HG03521 (cell line): ENCODE measurements at regions not wholly inside any gene's neighbourhood (a gene's known extent, or its start where the extent isn't known, plus 50 kb on each side); places are given as distances from the start of the nearest gene placed in this dataset.

Experiments used
- ATAC-seq: cut with Tn5 transposase; IDR thresholded peaks from one replicate; pipeline ENCODE4 v1.9.1; 2021; ENCODE audit warnings: mild to moderate bottlenecking, moderate library complexity; ENCODE audit not compliant: unreplicated experiment

DNA sequence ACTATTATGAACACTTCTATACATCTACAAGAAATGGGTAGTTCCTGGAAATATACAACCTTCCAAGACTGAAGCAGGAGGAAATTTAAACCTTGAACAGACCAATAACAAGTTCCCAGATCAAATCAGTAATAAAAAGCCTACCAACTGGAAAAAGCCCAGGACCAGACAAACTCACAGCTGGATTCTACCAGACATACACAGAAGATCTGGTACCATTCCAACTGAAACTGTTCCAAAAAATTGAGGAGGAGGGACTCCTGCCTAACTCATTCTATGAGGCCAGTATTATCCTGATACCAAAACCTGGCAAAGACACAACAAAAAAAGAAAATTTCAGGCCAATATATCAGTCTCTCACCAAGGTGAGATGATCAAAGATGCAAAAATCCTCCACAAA lies 189.4 kb downstream of the RPS29 start:
- no peak for ATAC-seq

DNA sequence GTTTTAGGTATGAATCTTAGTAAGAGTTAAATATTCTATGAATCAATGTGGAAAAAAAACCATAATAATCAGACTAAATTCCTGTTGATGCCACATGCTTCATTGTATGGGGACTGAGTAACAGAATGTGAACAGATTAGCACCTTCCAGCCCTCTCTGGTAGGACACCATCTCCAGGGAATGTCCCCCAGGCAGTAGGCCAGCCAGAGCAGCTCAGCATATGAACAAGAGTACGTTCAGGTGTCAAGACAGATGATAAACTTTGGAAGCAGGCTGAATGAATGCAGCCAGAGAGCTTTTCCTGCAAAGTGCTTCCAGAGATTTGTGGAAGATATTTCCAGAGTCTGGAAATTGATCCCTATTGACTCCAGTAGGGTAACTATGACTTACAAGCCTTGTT lies 204.4 kb downstream of the RPS29 start:
- ATAC-seq = no peak

DNA sequence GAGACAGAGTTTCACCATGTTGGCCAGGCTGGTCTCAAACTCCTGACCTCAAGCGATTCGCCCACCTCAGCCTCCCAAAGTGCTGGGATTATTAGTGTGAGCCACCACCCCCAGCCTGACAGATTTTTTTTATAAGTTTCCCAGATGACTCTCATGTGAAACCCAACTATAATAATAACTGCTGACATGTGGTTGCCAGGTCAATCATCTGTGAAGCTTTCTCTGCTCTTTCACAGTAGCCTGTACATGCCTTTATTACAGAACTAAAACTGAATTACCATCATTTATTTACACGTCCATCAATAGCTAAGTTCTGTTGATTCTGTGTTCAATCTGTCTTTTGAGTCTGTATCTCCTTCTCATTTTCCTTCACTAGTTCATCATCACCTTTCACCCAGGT lies 218.5 kb downstream of the RPS29 start:
- ATAC-seq = peak; percentile 46

DNA sequence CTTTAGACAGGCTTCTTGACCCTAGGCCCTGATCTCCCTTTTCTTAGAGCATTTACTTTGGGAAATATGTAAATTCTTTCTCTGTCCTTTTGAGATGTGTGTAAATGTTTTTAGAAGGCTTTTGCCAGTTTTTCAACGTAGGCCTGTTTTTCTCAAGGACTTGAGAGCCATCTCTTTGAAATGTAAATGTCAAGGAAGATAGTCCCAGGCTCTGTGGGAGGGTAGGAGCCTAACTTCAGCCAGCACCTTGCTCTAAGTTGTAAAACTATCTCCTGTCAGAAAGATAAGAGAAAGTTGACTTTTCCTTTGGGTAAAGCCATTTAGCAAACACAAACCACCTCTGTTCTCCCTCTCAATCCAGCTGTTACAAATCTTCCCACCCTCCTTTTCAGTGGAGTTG lies 219.8 kb downstream of the RPS29 start:
- ATAC-seq = no peak

DNA sequence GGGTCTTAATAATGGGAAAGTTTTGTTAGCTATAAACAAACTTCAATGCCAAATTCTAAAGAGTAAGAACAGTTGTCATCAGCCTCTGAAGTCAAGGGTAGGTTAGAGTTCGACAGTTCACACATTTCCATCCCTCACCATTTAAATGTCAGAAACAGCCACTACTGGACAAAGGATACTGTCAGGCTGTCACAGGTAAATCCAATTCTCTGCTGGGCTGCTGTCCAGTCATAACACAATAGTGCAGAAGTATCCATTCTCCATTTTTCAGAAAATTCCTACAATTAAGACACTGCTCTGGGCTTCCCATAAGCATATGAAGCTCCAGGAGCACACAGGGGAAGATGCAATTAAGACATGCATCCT lies 221.4 kb downstream of the RPS29 start:
- ATAC-seq = no peak

DNA sequence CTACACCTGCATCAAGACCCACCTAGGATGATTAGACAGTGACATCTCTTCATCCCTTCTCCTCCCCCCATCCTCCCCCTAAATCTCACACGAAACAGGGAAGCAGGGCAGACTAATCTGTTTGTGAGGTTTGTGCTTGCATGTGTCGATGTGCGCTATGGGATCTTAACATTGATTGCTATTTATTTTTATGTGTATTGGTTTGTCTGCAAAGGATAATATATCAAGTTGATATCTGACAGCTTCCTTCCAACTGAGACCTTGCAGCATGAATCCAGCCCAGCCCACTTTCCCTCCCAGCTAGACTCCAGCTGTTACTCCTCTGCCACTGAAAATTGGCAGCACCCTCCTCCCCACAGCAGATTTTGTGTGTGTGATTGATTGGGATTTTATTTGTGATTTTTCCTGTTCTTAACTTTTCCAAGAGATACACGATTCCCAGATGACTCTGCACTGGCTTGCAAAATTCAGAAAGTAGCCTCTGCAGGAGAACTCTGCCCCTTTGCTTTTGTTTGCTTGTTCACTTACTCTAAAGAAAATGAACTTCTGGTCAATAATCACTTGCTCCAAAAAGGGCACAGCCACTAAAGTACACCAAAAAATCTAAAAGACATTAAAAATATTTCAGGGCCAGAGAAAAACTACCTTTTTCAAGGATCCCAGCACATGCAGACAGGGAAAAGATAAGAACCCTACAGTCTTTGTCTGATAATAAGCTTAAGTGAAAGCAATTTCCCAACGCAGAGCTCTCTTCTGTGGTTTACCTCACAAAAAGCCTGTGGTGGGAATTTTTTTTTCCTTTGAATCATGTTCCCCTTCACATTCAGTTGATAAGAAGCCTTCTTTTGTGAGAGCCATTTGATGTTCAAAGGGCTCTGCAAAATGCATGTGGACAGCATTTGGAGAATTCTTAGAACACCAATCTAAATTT lies 222.1 kb downstream of the RPS29 start:
- ATAC-seq = no peak

DNA sequence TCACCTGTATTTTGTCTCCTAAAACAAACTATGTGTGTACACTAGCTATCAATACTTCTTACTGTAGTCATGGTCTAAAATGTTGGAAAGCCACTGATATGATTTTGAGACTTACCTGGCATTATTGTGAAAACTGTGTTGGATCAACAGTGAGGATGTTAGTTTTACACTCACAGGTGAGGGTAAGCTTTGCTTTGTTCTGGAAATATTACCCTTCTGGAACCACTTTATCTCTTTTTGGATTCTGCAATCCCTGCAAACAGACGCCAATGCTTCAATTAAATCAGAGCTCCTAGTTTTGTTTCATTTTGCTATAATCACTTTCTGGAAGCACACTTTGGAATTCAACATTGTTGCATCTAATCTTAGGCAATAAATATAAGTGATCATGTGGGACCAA lies 223.3 kb downstream of the RPS29 start:
- no peak for ATAC-seq

DNA sequence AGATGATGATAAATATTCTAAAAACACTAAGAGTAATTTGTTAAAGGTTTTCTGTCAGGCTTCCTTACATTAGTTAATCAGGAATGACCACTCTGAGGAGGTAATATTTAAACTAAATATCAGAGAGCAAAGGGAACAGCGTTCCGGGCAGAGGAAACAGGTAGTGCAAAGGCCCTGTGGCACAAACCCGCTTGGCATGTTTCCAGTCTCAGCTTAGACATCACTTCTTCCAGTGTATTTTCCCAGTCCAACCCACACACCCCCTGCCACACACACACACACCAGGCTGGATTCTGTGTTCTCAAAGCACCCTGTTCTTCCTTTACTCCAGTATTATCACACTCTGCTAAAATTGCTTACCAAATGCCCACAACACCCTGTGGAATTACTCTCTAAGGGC lies 247.1 kb downstream of the RPS29 start:
- ATAC-seq = no peak

DNA sequence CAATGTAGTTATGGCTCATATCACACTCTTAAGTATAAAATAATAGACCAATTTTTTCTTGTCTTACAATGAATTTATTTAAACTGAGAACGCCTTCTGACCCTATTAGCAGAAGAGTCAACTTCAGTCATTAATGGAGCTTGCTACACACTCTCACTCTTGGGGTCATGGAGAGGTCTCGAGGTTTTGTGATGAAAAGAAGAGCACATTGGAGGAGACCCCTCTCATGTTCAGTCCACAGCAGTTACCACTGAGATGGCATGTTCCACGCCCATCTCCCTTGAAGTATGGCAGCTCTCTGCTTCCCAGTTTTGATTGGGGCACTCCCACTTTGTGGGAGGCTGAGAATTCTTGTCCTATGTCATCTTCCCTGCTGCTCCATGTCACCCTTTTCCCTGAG lies 266.4 kb downstream of the RPS29 start:
- ATAC-seq = no peak

DNA sequence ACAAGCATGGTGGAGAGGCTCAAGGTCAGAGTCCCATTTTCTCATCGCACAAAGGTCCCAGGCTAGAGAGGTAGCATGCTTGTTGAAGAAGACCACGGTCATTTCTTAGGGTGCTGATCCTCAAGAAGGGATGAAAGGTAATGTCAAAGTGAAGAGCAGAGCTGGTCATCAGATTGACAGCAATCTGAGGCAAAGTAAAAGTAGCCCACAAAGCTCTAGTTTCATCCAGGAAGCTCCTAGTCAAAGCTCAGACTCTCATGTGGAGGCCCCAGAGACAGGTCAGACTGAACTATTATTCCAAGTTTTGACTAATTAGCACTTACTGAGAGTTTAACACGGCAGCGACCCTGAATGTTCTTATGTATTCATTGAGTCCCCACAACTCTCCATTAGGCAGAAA lies 270.6 kb downstream of the RPS29 start:
- ATAC-seq = no peak

DNA sequence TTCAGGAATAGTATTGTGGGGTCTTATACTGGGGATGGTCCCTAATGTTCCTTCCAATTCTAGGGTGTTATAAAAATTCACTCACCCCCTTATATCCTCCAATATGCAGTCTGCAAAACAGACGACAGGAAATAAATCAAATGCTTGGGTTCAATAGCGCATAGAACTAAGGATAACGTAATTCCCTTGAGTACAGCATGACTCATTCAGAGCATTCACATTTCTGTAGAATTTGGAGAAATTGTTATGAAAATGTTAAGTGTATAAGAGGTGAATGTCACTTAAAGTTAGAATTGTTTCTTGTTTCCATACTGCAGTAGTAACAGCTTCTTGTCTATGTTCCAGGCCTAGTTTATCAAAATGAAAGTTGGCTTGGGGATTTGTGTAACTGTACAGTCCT lies 271.4 kb downstream of the RPS29 start:
- ATAC-seq = no peak

DNA sequence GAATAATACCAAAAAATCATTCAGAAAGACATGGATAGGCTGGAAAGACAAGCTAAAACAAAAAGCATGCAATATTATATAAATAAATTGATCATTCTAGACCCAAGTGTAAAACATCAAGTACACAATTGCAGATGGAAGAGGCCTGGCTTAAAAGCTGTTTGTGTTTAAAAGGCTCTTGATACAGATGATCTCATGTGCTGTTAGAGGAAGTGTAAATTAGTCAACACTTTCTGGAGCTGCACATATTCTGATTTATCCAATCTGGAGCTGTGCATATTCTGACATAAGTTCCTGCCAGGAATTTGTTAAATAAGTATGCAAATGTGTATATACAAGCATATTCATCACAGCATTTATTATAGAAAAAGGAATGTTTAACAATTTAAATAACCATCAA lies 273.1 kb downstream of the RPS29 start:
- no peak for ATAC-seq

DNA sequence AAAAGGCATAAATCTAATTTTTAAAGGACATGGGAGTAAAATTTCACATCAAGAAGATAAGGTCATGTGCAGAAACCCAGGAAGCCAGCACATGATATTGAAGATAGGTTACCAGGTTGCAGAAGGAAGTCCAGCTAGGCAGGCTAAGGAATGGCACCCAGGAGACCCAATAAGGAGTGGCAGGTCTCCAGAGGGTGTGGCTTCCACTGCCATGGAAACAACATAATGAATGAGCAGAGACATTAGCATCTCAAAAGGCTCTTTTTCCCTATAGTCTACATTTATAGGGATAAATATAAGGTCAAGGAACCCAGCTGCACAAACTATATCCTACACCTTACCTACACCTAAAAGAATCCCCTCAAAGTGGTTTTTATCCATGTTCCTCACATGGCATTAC lies 275.9 kb downstream of the RPS29 start:
- no peak for ATAC-seq

DNA sequence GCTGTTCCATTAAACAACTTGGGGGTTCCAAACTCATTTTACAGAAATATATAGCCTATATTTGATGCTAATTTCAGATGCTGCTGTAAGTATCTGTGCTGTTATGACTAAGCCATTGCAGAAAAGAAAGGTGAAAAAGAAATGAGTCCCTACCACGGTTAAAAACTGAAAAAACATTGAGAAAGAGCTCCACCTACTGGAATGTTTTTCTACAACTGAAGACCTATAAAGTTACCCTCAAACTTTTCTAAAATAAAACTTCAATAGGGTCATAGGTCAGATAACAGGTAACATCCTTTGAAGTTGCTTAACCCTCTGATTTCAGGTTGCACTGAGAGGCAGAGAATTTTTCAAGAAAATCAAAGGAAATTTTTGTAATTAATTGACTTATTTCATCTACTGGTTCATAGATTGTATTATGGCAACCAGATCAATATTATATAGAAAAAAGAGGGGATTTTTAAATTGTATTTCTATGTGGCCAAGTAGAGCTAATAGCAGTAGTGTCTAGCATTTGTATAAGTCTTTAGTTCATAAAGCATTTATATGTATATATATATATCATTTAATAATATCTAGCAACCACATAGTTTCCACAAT lies 279.9 kb downstream of the RPS29 start:
- no peak for ATAC-seq

DNA sequence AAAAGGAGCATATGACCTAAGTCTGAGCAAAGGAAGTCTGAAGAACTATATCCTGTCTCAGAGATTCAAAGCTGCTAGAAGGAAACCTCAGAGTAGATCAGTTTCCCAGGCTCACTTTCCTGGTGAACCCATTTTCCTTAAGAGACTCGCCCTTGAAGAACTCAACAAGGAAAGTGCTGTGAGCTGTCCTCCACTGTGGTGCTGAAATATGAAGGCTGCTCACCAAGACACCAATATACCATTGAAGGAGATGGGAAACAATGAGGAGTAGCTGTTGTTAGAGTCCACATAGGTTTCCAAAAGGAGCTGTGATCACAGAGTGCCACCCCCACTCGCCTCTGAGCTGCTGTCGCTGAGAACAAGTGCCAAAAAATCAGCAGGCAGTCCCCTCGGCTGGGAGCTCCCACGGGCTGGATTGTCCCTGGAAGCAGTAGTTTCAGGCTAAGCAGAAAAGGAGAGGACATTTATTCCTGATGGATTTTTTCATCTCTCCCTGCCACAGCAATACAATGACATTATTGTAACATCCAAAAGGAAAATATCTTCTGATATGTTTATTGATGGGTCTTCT lies 282.1 kb downstream of the RPS29 start:
- no peak for ATAC-seq

DNA sequence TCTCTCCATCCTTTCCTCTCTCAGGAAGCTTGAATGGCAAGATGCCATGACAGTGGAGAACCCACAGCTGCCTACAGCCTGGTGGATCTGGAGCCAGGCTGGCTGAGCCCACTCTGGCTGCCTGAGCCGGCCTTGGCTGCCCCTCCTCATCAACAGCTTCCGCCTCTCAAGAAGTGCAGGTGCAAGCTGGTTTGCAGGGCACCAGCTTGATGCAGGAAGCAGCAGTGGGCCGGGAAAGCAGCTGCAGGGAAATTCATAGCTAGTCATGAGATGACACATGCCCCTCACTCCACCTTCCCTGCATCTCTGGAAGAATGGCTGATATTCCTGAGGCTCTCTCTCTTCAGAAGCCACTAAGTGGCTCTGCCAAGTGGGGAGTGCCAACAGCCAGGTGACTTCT lies 289.1 kb downstream of the RPS29 start:
- no peak for ATAC-seq

DNA sequence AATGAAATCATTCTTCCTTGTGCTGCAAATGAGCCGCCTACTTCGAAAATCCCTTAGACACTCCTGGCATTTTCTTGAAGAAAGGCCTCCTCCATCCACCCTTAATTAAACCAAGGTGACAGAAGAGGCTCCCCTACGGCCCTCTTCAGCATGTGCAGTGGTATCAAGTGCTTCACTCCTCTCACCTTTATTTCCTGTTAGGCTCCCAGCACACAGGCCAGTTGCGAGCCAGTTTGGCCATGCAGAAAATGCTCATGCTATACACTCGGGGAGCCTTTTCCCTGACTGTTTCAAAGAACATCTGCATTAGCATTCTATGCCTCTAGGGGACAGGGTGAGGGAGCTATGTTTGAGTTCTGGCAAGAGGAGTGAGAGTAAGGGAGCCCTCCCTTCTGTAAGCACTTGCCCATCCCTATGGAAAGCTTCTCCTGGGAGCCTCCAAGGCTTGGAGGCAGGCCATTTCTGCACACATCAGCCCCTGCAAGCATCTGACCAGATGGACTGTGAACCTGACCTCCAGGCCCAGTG lies 291.5 kb downstream of the RPS29 start:
- ATAC-seq = no peak

DNA sequence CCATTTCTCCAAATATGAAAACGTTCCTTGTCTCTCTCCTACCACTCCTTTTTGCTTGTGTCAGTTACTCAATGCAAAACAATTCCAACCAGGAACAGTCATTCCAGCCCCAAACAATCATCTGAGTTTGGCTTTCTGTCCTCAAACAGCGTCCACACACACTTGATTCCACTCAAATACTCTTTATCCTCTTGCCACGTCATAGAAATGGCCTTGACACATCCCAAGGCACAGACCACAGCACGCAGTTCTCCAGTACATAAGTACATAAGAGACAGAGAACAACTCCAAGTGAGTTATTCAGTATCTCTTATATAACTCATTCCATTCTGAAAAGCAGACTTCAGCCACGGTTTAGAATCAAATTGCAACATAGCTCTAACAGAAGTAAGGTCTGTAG lies 299.2 kb downstream of the RPS29 start:
- no peak for ATAC-seq

DNA sequence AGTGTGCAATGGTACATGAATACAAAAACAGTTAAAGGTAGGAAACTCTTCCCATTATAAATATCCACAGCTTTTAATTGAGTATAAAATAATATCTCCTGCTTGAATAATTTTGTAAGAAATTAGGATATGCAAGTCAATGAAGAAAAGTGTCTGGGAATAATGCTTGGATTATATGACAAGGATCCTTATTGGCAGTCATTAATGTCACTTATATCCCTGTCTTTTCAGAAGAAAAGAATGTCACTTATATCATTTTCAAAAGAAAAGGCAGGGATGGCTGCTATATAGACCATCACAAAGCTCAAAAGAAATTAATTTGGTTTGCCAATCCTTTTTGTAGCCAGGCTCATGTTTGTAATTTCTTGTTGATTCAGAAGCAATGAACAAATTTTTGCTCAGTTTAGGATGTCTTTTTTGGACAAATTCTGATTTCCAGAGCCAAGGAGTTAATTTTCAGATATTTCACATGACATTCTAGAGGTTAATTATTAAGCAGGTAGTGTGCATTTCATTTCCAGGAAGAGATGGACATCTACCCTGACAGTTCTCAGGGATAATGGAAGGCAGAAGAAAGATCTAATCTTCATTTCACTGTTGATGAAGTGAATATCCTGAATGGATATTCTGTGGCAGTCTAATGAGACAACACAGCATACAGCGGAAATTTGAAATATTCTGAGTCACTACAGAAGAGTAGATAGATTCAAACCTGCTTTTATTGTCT lies 299.8 kb downstream of the RPS29 start:
- no peak for ATAC-seq

DNA sequence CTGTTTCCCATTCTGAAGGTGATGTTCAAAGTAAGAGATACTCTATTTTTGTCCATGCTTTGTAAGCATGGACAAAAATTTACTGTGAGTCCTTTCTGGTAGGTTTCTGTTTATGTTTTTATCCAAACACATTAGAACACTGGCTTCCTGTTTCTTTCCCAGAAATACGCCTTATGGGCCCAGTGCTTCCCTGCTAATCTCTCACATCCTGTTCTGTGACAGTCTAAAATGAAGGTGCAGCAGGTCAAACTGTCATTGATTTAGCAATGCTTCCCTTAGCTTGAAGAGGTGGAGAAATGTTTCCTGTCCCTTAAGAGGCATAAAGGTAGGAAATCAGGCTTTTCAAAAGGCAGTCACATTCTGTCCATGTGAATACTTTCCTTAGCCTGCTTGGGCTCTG lies 305.6 kb downstream of the RPS29 start:
- no peak for ATAC-seq

DNA sequence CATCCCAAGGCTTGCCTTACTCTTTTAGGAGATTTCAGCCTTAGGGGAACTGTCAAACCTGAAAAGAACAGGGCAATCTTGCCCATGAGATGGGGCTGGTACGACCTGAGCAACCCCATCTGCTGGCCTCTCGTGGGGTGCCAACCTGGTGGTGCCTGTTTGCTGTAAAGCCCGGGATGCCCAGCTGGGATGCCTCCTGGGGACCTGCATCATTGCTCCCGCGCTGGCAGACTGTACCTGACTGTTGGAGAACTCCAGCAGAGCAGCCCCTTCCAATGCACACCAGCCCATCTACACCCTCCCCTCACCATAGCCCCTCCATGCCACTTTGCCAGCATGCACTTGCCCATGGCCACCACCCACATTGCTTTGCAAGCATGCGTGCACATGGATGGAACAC lies 335.7 kb downstream of the RPS29 start:
- ATAC-seq = no peak
